RPMI7951 (cell line): ENCODE measurements at regions not wholly inside any gene's neighbourhood (a gene's known extent, or its start where the extent isn't known, plus 50 kb on each side); places are given as distances from the start of the nearest gene placed in this dataset.

Experiments
- DNase-seq: peaks from one replicate; pipeline ENCODE4 v3.0.0-alpha.2; 2012; ENCODE audit warnings: low read depth

DNA sequence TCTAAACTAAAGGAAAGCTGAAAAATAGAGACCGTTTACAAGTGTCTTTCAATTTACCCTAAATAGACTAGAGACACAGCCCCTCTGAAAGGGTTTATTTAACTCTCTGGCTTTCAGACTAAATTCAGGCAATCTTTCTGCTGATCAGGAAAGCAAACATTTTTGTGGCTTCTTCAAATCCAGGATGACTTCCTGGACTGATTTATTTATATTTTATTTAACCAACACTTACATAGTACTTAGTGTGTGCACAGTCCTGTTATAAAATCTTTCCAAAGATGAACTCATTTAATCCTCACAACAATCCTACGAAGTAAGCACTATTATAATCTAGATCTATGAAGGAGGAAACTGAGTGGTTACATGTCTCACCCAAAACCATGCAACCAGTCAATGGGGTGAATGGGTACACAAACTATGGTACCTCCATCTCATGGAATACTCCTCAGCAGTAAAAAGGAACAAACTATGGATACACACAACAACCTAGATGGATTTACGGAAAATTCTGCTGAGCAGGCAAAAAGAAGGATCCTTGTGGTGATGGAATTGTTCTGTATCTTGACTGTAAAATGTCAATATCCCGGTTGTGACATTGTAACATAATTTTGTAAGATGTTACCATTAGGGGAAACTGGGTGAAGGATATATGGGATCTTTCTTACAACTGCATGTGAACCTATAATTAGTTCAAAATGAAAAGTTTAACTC is 64.1 kb upstream of the MAMLD1 start:
- peak; percentile 9 for DNase-seq

DNA sequence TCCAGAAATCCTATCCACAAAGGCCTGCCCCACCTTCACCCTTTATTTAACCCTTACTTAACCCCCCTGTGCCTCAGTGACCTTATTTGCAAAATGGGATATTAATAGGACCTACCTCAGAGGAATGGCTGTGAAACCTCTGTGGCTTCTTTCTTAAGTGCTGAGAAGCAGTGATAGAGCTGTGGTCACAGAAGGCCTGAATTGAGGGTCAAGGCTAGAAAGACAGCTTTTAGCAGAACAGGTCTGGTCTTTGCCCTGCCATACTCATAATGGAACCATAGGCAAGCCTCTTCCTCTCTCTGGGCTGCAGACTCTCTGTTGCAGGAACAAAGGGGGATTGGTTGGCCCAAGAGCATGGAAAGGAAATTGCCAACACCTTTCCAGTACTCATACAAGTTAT is 63.5 kb upstream of the MAMLD1 start:
- no peak for DNase-seq

DNA sequence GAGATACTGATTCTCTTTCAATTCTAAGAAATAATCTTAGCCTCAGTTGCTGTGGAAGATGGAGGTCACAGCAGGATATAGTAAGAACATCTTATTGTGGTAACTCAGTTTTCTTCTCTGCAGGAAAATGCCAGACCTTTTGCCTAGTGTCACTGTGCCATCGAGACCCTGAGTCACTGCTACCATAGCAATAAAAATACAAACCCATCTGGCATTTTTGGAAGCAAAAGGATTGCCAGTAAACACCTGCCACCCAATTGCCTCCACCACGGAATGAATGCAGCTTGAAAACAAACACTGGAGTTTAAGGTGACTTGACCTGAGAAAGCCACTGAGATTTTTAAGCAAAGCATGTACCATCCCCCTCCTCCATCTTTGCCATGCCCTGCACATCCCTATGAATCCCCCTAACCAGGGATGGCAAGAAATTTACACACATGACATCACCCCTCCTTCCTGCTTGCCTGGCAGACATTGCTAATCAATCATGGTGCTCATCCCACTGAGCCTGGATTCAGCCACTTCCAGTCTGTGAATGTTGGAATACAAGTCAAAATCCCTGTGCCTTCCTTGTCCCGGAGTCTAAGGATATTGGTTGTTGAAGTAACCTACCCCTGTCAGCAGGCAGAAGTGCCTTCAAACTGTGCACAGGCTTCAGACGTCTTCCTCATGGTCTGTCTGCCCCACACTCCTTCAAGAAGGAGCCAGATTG is 59.6 kb upstream of the MAMLD1 start:
- DNase-seq: peak; percentile 49

DNA sequence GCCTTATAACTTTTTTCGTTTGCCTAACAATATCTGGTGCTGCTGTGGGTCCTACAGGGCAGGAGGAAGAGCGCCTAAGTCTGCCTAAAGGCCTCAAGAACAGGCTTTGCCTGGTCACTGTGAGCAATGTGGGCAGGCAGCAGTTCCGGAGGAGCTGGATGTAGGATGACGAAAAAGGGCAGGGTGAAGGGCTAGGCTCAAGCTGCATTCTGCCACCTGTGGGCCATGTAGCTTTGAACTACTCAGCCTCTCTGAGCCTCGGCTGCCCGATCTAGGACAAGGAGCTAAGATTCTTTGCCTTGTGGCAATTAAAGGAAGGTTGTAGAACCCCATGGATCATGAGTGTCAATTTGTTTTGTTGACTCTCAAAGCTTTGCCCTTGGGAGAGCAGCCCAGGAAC is 57.1 kb upstream of the MAMLD1 start:
- DNase-seq: no peak

DNA sequence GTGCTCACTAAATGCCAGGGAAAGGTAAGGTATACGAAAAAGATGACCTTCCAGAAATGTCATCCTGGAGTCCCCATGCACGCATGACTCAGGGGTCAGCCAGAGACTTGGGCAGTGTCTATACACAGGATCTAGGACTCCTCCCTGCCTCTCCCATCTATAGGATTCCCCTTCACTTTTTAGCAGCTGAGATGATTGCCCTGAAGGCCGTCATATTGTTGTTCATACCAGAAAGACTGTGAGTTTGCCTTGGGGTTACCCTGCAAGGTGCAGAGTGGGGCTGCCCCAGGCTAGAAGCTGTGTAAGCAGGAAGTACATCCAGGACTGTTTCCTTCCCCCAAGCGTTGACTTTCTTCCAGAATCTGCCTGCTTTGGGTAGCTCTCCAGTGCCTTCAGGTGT is 55.1 kb upstream of the MAMLD1 start:
- DNase-seq: no peak

DNA sequence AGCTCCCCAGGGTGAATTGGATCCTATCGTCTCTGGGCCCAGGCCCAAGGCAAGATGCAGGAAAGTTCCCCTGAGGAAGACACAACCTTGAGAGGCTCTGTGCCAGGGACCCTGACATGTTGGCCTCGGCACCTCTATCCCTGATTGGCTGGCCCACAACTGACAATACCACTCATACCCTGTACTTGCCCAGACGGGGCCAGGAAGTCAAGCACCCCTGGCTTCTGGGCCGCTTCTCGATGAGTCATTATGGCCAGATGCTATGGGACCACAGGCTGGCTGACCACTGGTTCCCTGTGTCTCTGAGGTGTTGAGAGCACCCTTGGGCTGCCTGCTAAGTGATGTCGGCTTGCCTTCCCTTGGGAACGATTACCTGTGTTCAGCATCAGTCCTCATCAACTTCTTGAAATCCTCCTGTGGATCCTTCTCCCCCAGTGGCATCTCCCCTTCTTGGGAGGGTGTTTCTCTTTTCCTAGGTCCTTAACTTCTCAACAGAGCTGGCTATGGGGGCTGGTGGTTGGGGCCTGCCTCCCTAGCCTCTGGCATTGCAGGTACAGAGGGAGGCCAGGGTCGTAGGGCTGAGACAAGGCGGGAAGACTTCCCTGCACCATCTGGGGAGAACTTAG is 54.5 kb upstream of the MAMLD1 start:
- DNase-seq: peak; percentile 82

DNA sequence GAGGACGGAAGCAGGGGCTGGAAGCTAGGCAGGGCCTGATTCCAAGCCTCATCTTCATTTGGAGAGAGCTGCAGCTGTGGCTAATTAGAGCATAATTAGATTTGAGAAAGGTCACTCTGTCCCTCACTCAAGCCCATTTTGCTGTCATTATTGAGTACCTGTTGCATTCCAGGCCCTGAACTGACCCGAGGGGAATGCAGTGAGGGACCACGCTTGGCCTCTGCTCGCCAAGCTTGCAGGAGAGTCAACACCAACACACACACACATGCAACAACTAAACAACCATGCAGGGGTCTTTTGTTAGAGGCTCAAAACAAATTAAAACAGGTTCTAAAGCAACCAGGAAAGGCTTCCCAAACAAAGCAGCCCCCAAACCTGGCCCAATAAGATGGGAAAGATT is 52.7 kb upstream of the MAMLD1 start:
- DNase-seq: no peak

DNA sequence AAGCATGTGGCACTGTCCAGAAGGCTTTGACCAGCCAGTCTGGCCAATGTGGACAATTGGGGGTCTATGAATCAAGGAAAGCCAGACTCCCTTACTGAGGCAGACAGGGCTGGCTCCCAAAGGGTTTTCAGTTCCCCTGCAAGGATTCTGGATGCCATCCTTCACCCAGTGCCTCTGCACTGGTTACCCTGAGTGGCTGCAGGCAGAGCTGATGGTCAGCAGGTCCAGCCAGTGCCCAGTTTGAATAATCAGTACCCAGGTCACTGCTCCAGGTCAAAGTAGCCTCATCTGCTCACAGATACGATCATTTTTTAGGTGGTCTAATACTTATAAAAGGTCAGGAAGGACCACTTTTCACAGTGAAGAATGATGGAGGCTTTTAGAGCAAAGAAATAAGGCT is 52.2 kb upstream of the MAMLD1 start:
- no peak for DNase-seq

DNA sequence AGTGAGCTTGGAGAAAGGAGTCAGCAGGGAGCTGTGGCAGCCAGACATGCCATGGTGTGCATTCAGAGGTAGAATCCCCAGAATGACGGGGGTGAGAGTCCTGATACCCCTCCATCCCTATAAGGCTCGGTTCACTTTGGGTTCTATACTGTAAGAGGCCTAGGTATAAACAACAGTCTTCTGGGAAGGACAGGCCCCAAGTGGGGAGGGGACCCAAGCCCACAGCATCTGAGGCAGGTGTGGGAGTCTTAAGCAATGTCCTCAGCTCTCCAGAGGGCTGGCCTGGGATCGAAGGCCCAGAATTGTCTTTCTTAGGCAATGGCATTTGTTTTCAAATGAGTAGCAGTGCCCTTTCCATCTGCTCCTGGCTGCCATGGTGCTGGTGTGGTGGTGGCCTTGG is 50.2 kb upstream of the MAMLD1 start:
- no peak for DNase-seq
